Left kidney (tissue), 1 donor: ENCODE measurements at regions not wholly inside any gene's neighbourhood (a gene's known extent, or its start where the extent isn't known, plus 50 kb on each side); places are given as distances from the start of the nearest gene placed in this dataset.
"Not testable (repeated sequence)": the region's sequence is repeated elsewhere in the genome, so short reads cannot be mapped to it uniquely, and the experiment has no call there.

Experiments used
- DNase-seq: peaks from one replicate; pipeline ENCODE4 v3.0.0-alpha.2; 2013

- no peak for DNase-seq
Measured at GRCh38 chrX:95218976-95219375, 1465.7 kb upstream of the DIAPH2 start.

- DNase-seq = no peak
Measured at GRCh38 chrX:95248386-95248785, 1436.3 kb upstream of the DIAPH2 start.

GRCh38 chrX:95290455-95290854, 1394.2 kb upstream of the DIAPH2 start:
- DNase-seq = no peak

GRCh38 chrX:95291561-95291960, 1393.1 kb upstream of the DIAPH2 start:
- DNase-seq = no peak

GRCh38 chrX:95318882-95319281, 1365.8 kb upstream of the DIAPH2 start:
- no peak for DNase-seq

- no peak for DNase-seq
Measured at GRCh38 chrX:95325185-95325584, 1359.5 kb upstream of the DIAPH2 start.

GRCh38 chrX:95330292-95330691, 1354.3 kb upstream of the DIAPH2 start:
- no peak for DNase-seq

- no peak for DNase-seq
Measured at GRCh38 chrX:95332530-95332929, 1352.1 kb upstream of the DIAPH2 start.

- no peak for DNase-seq
Measured at GRCh38 chrX:95346856-95347255, 1337.8 kb upstream of the DIAPH2 start.

- no peak for DNase-seq
Measured at GRCh38 chrX:95350774-95351488, 1333.7 kb upstream of the DIAPH2 start.

- no peak for DNase-seq
Measured at GRCh38 chrX:95367286-95367685, 1317.4 kb upstream of the DIAPH2 start.

- no peak for DNase-seq
Measured at GRCh38 chrX:95382799-95383198, 1301.8 kb upstream of the DIAPH2 start.

- no peak for DNase-seq
Measured at GRCh38 chrX:95383778-95384177, 1300.9 kb upstream of the DIAPH2 start.

- DNase-seq = no peak
Measured at GRCh38 chrX:95427389-95427788, 1257.3 kb upstream of the DIAPH2 start.

- DNase-seq = no peak
Measured at GRCh38 chrX:95435198-95435597, 1249.4 kb upstream of the DIAPH2 start.

GRCh38 chrX:95441836-95442235, 1242.8 kb upstream of the DIAPH2 start:
- DNase-seq = no peak

- DNase-seq = no peak
Measured at GRCh38 chrX:95484781-95485180, 1199.9 kb upstream of the DIAPH2 start.

GRCh38 chrX:95505721-95506120, 1178.9 kb upstream of the DIAPH2 start:
- DNase-seq = no peak

GRCh38 chrX:95509474-95509873, 1175.2 kb upstream of the DIAPH2 start:
- no peak for DNase-seq

- DNase-seq = not testable (repeated sequence)
Measured at GRCh38 chrX:95524018-95524417, 1160.6 kb upstream of the DIAPH2 start.

- no peak for DNase-seq
Measured at GRCh38 chrX:95536111-95536510, 1148.5 kb upstream of the DIAPH2 start.

GRCh38 chrX:95536661-95537060, 1148.0 kb upstream of the DIAPH2 start:
- DNase-seq = no peak

GRCh38 chrX:95539041-95539440, 1145.6 kb upstream of the DIAPH2 start:
- no peak for DNase-seq

- DNase-seq = not testable (repeated sequence)
Measured at GRCh38 chrX:95549552-95549951, 1135.1 kb upstream of the DIAPH2 start.

- no peak for DNase-seq
Measured at GRCh38 chrX:95585321-95585720, 1099.3 kb upstream of the DIAPH2 start.
